ENCODE measurements at regions not wholly inside any gene's neighbourhood (a gene's known extent, or its start where the extent isn't known, plus 50 kb on each side); places are given as distances from the start of the nearest gene placed in this dataset.

- no peak for DNase-seq
Observed at GRCh38 chr20:61135266-61135665, 116.8 kb upstream of the CDH4 start.

GRCh38 chr20:61135968-61136367 lies 116.1 kb upstream of the CDH4 start:
- no peak for DNase-seq

GRCh38 chr20:61138566-61138965 lies 113.5 kb upstream of the CDH4 start:
- no peak for DNase-seq

GRCh38 chr20:61139031-61139430 lies 113.0 kb upstream of the CDH4 start:
- no peak for DNase-seq

GRCh38 chr20:61140576-61140975 lies 111.5 kb upstream of the CDH4 start:
- DNase-seq, result no peak

GRCh38 chr20:61146023-61146422 lies 106.0 kb upstream of the CDH4 start:
- DNase-seq, result no peak

GRCh38 chr20:61149636-61150035 lies 102.4 kb upstream of the CDH4 start:
- DNase-seq, result no peak

- DNase-seq, result no peak
Observed at GRCh38 chr20:61157301-61157700, 94.8 kb upstream of the CDH4 start.

GRCh38 chr20:61159957-61160686 lies 91.9 kb upstream of the CDH4 start:
- no peak for DNase-seq

- no peak for DNase-seq
Observed at GRCh38 chr20:61161726-61162390, 90.2 kb upstream of the CDH4 start.

GRCh38 chr20:61162451-61162850 lies 89.6 kb upstream of the CDH4 start:
- DNase-seq, result no peak

GRCh38 chr20:61163031-61163430 lies 89.0 kb upstream of the CDH4 start:
- DNase-seq, result no peak

- no peak for DNase-seq
Observed at GRCh38 chr20:61166324-61166723, 85.7 kb upstream of the CDH4 start.

- no peak for DNase-seq
Observed at GRCh38 chr20:61168605-61169004, 83.5 kb upstream of the CDH4 start.

GRCh38 chr20:61169874-61170273 lies 82.2 kb upstream of the CDH4 start:
- no peak for DNase-seq

GRCh38 chr20:61170496-61171320 lies 81.4 kb upstream of the CDH4 start:
- DNase-seq, result no peak

- no peak for DNase-seq
Observed at GRCh38 chr20:61173267-61173666, 78.8 kb upstream of the CDH4 start.

GRCh38 chr20:61173961-61174725 lies 77.9 kb upstream of the CDH4 start:
- DNase-seq, result no peak

GRCh38 chr20:61176874-61177273 lies 75.2 kb upstream of the CDH4 start:
- DNase-seq, result no peak

- no peak for DNase-seq
Observed at GRCh38 chr20:61178551-61179071, 73.5 kb upstream of the CDH4 start.

GRCh38 chr20:61184194-61184593 lies 67.9 kb upstream of the CDH4 start:
- DNase-seq, result no peak

GRCh38 chr20:61185181-61185580 lies 66.9 kb upstream of the CDH4 start:
- DNase-seq, result no peak
